HCT116 (cell line): ENCODE measurements at regions not wholly inside any gene's neighbourhood (a gene's known extent, or its start where the extent isn't known, plus 50 kb on each side); places are given as distances from the start of the nearest gene placed in this dataset.

Experiments
- ATAC-seq: fragments of 200-7000 bp; cut with Tn5 transposase; 2 replicates; pipeline ENCODE4 v1.9.1; 2020; ENCODE audit warnings: mild to moderate bottlenecking, moderate library complexity
- BruUV-seq: library from RNA; stranded (reverse); fragments of 400-500 nt; replicated peaks from 2 replicates; lab custom pipeline; 2021; lab: Mats Ljungman, UMichigan
- CTCF ChIA-PET: fragments of 300-600 bp; sonication (Branson Sonifier 250); formaldehyde crosslinking; loops from one replicate; lab custom pipeline; 2021; ENCODE audit warnings: antibody characterized with exemption; lab: Charles Lee
- POLR2A ChIA-PET: fragments of 300-600, 350-600 bp; sonication (Branson Sonifier 250); formaldehyde crosslinking; loops from one replicate; lab custom pipeline; 2021; ENCODE audit warnings: antibody characterized with exemption; lab: Charles Lee
- RAD21 ChIA-PET, 2 experiments: fragments of 300-600 bp; sonication (Branson Sonifier 250); formaldehyde crosslinking; loops; one replicate each; lab custom pipeline; 2023; ENCODE audit warnings: low total read pairs in 2 of 2; ENCODE audit not compliant: uncharacterized antibody in 2 of 2, unreplicated experiment in 2 of 2, low non-redundant PET in 1 of 2; lab: Charles Lee
- DNase-seq: peaks from one replicate; pipeline ENCODE4 v3.0.0-alpha.2; 2010; ENCODE audit warnings: low read depth, low spot score
- H2AFZ ChIP-seq: fragments of 200-600 bp; shearing (Covaris generic), sonication (generic); 2 replicates; pipeline ENCODE4 v1.6.1; 2017; ENCODE audit warnings: low read depth, mixed run types, mixed read lengths, antibody characterized with exemption, low read length; ENCODE audit not compliant: poor library complexity, severe bottlenecking
- H3K27ac ChIP-seq: 2 replicates; pipeline ENCODE4 v1.5.1; 2012; ENCODE audit warnings: low read depth, low read length
- H3K27me3 ChIP-seq: fragments of 200-600 bp; sonication (generic); 2 replicates; pipeline ENCODE4 v1.6.1; 2016; ENCODE audit warnings: mixed run types, low read length, mixed read lengths; ENCODE audit not compliant: insufficient read depth
- H3K36me3 ChIP-seq, 2 experiments: fragments of 200-500 bp in 1 of 2; fragments of 200-600 bp in 1 of 2; sonication (Bioruptor generic) in 1 of 2; sonication (generic) in 1 of 2; 2 replicates each; pipeline versions ENCODE4 v1.5.1 to v1.6.1; 2014 to 2016; ENCODE audit warnings: low read length in 2 of 2, inconsistent platforms in 1 of 2, mixed read lengths in 1 of 2, mixed run types in 1 of 2; ENCODE audit not compliant: insufficient read depth in 2 of 2, control insufficient read depth in 1 of 2
- H3K4me1 ChIP-seq, 2 experiments: fragments of 200-600 bp in 1 of 2; sonication (generic) in 1 of 2; 2 replicates each; pipeline versions ENCODE4 v1.5.1 to v1.6.1; 2012 to 2017; ENCODE audit warnings: low read length in 2 of 2, inconsistent platforms in 1 of 2, mild to moderate bottlenecking in 1 of 2, mixed read lengths in 1 of 2, mixed run types in 1 of 2, moderate library complexity in 1 of 2; ENCODE audit not compliant: insufficient read depth in 2 of 2, control insufficient read depth in 1 of 2
- H3K4me2 ChIP-seq: fragments of 200-600 bp; sonication (generic); 2 replicates; pipeline ENCODE4 v1.6.1; 2017; ENCODE audit warnings: mixed run types, low read length, mixed read lengths
- H3K4me3 ChIP-seq, 2 experiments: fragments of 200-600 bp in 1 of 2; sonication (generic) in 1 of 2; replicated peaks in 1 of 2; 2 replicates each; pipeline ENCODE4 v1.5.1; 2011 to 2016; ENCODE audit warnings: low read length in 2 of 2, control low read depth in 1 of 2, low read depth in 1 of 2, mild to moderate bottlenecking in 1 of 2, mixed read lengths in 1 of 2, mixed run types in 1 of 2
- H3K79me2 ChIP-seq: fragments of 200-600 bp; sonication (generic); 2 replicates; pipeline ENCODE4 v1.6.1; 2017; ENCODE audit warnings: mild to moderate bottlenecking, mixed run types, low read length, moderate library complexity, mixed read lengths; ENCODE audit not compliant: insufficient read depth
- H3K9ac ChIP-seq: fragments of 200-600 bp; sonication (generic); 2 replicates; pipeline ENCODE4 v1.6.1; 2016; ENCODE audit warnings: low read length, mixed read lengths
- H3K9me2 ChIP-seq: fragments of 200-600 bp; sonication (generic), shearing (Covaris generic); 2 replicates; pipeline ENCODE4 v1.6.1; 2017; ENCODE audit warnings: mixed run types, mild to moderate bottlenecking, moderate library complexity; ENCODE audit not compliant: insufficient read depth
- H3K9me3 ChIP-seq, 2 experiments: fragments of 200-500 bp in 1 of 2; fragments of 200-600 bp in 1 of 2; sonication (Bioruptor generic) in 1 of 2; sonication (generic) in 1 of 2; 2 replicates each; pipeline ENCODE4 v1.6.1; 2014 to 2017; ENCODE audit warnings: low read length in 2 of 2, mixed read lengths in 2 of 2, inconsistent platforms in 1 of 2, low read depth in 1 of 2, mild to moderate bottlenecking in 1 of 2, mixed run types in 1 of 2, moderate library complexity in 1 of 2; ENCODE audit not compliant: control insufficient read depth in 1 of 2, insufficient read depth in 1 of 2
- H4K20me1 ChIP-seq: fragments of 200-600 bp; sonication (generic), shearing (Covaris generic); 2 replicates; pipeline ENCODE4 v1.6.1; 2017; ENCODE audit warnings: mixed run types, mild to moderate bottlenecking, moderate library complexity; ENCODE audit not compliant: insufficient read depth
- ATF3 ChIP-seq: IDR thresholded peaks from 2 replicates; pipeline ENCODE4 v1.6.1; 2012
- CEBPB ChIP-seq: IDR thresholded peaks from 2 replicates; pipeline ENCODE4 v1.6.1; 2012; ENCODE audit warnings: low read depth
- EGR1 ChIP-seq: IDR thresholded peaks from 2 replicates; pipeline ENCODE4 v1.6.1; 2012; ENCODE audit warnings: low read depth
- ELF1 ChIP-seq: IDR thresholded peaks from 2 replicates; pipeline ENCODE4 v1.6.1; 2012; ENCODE audit warnings: low read depth, borderline replicate concordance
- EZH2phosphoT487 ChIP-seq: fragments of 200-600 bp; IDR thresholded peaks from 2 replicates; pipeline ENCODE4 v1.6.1; 2018; ENCODE audit warnings: antibody characterized with exemption, borderline replicate concordance
- JUND ChIP-seq: IDR thresholded peaks from 2 replicates; pipeline ENCODE4 v1.6.1; 2012
- MAX ChIP-seq: IDR thresholded peaks from 2 replicates; pipeline ENCODE4 v1.6.1; 2012
- POLR2A ChIP-seq: IDR thresholded peaks from 2 replicates; pipeline ENCODE4 v1.7.0; 2011; ENCODE audit warnings: borderline replicate concordance; ENCODE audit not compliant: insufficient read depth, insufficient read length; ENCODE audit errors: extremely low read depth
- REST ChIP-seq: IDR thresholded peaks from 2 replicates; pipeline ENCODE4 v1.6.1; 2012; ENCODE audit warnings: low read depth
- SIN3A ChIP-seq: IDR thresholded peaks from 2 replicates; pipeline ENCODE4 v1.6.1; 2012; ENCODE audit warnings: low read depth
- SP1 ChIP-seq: IDR thresholded peaks from 2 replicates; pipeline ENCODE4 v1.6.1; 2012; ENCODE audit warnings: low read depth
- ZBTB33 ChIP-seq: IDR thresholded peaks from 2 replicates; pipeline ENCODE4 v1.6.1; 2011; ENCODE audit warnings: mild to moderate bottlenecking, low read length, moderate library complexity; ENCODE audit not compliant: insufficient replicate concordance; ENCODE audit errors: extremely low read depth
- ZNF274 ChIP-seq: fragments of 200-500 bp; sonication (Bioruptor generic); IDR thresholded peaks from 2 replicates; pipeline ENCODE4 v1.6.1; 2014; ENCODE audit warnings: mild to moderate bottlenecking, low read depth, low read length, inconsistent platforms
- intact Hi-C: fragments of 100-400 bp; cut with micrococcal nuclease; formaldehyde crosslinking; loops from 2 replicates; pipeline ENCODE4 v1.10.0; 2022

GRCh38 chr5:89044674-89045200 lies 161.8 kb upstream of the MEF2C start:
- H2AFZ ChIP-seq, result no peak overlapping the region
- intact Hi-C loops, result no loop called here
- TF ChIP-seq ATF3, result no peak
- TF ChIP-seq JUND, result no peak
- TF ChIP-seq SP1, result no peak
- TF ChIP-seq ZBTB33, result no peak
- TF ChIP-seq EGR1, result no peak
- no peak for TF ChIP-seq SIN3A
- no peak for TF ChIP-seq CEBPB
- TF ChIP-seq, all 23 proteins: peak for 0
- Histone ChIP-seq H3K9me3 (no peaks in the 10 kb centered on the region), H3K9ac (no peak overlapping the region), H4K20me1 (no peaks in the 10 kb centered on the region), H3K27ac (no peak overlapping the region), H3K4me2 (no peak overlapping the region), H3K36me3 (no peaks in the 10 kb centered on the region), H3K4me1 (no peaks in the 10 kb centered on the region), H3K27me3 (no peaks in the 10 kb centered on the region), H3K79me2 (no peaks in the 10 kb centered on the region), H3K9me2 (no peaks in the 10 kb centered on the region), H3K4me3 (no peak overlapping the region)
- CTCF ChIA-PET, result no interaction called here
- no TSS peak for BruUV-seq
- RAD21 ChIA-PET, result no interaction called here
- DNase-seq (no peak), ATAC-seq (no peak)
- POLR2A ChIA-PET, result no interaction called here

GRCh38 chr5:89043676-89044075 lies 160.7 kb upstream of the MEF2C start:
- no TSS peak for BruUV-seq
- no peaks in the 10 kb centered on the region for H3K79me2 ChIP-seq
- H3K36me3 ChIP-seq, result no peaks in the 10 kb centered on the region
- CTCF ChIA-PET, result no interaction called here
- H4K20me1 ChIP-seq, result no peaks in the 10 kb centered on the region
- H3K27ac ChIP-seq, result no peak overlapping the region
- no peak overlapping the region for H3K4me3 ChIP-seq
- no peaks in the 10 kb centered on the region for H3K9me3 ChIP-seq
- DNase-seq (no peak), ATAC-seq (no peak)
- no peak overlapping the region for H3K4me2 ChIP-seq
- H3K4me1 ChIP-seq, result no peaks in the 10 kb centered on the region
- POLR2A ChIA-PET, result no interaction called here
- intact Hi-C loops, result no loop called here
- RAD21 ChIA-PET, result no interaction called here
- no peak overlapping the region for H2AFZ ChIP-seq
- H3K27me3 ChIP-seq, result no peaks in the 10 kb centered on the region
- no peak overlapping the region for H3K9ac ChIP-seq
- no peaks in the 10 kb centered on the region for H3K9me2 ChIP-seq
- TF ChIP-seq EZH2phosphoT487, result no peak
- TF ChIP-seq SIN3A, result no peak
- TF ChIP-seq POLR2A, result no peak
- no peak for TF ChIP-seq ZBTB33
- TF ChIP-seq MAX, result no peak
- TF ChIP-seq CEBPB, result no peak
- no peak for TF ChIP-seq ELF1
- TF ChIP-seq REST, result no peak
- TF ChIP-seq JUND, result no peak
- TF ChIP-seq ZNF274, result no peak
